Neural progenitor cell (in vitro differentiated cells): ENCODE measurements at regions not wholly inside any gene's neighbourhood (a gene's known extent, or its start where the extent isn't known, plus 50 kb on each side); places are given as distances from the start of the nearest gene placed in this dataset.

Experiments used
- DNase-seq: peaks from one replicate; pipeline ENCODE4 v3.0.0-alpha.2; 2016; ENCODE audit warnings: low spot score
- H2AFZ ChIP-seq: fragments of 200-600 bp; sonication (generic); replicated peaks from 2 replicates; pipeline ENCODE4 v1.6.1; 2016; ENCODE audit warnings: antibody characterized with exemption
- H3F3A ChIP-seq: fragments of 200-600 bp; sonication (generic); 2 replicates; pipeline ENCODE4 v1.6.1; 2016; ENCODE audit warnings: antibody characterized with exemption, low read depth
- H3K27ac ChIP-seq: fragments of 200-600 bp; sonication (generic); 2 replicates; pipeline ENCODE4 v1.5.1; 2016; ENCODE audit warnings: mild to moderate bottlenecking
- H3K27me3 ChIP-seq: fragments of 200-600 bp; sonication (generic); 2 replicates; pipeline ENCODE4 v1.6.1; 2016; ENCODE audit warnings: mild to moderate bottlenecking, moderate library complexity
- H3K36me3 ChIP-seq: fragments of 200-600 bp; sonication (generic); 2 replicates; pipeline ENCODE4 v1.5.1; 2016
- H3K4me1 ChIP-seq: fragments of 200-600 bp; sonication (generic); 2 replicates; pipeline ENCODE4 v1.6.1; 2016; ENCODE audit warnings: mixed run types
- H3K4me2 ChIP-seq: fragments of 200-600 bp; sonication (generic); 2 replicates; pipeline ENCODE4 v1.6.1; 2016
- H3K4me3 ChIP-seq: fragments of 200-600 bp; sonication (generic); 2 replicates; pipeline ENCODE4 v1.5.1; 2016
- H3K79me2 ChIP-seq: fragments of 200-600 bp; sonication (generic); 2 replicates; pipeline ENCODE4 v1.6.1; 2016; ENCODE audit warnings: low read depth
- H3K9ac ChIP-seq: fragments of 200-600 bp; sonication (generic); 2 replicates; pipeline ENCODE4 v1.6.1; 2016
- H3K9me3 ChIP-seq: fragments of 200-600 bp; sonication (generic); 2 replicates; pipeline ENCODE4 v1.5.1; 2016; ENCODE audit warnings: low read depth
- H4K20me1 ChIP-seq: fragments of 200-600 bp; sonication (generic); 2 replicates; pipeline ENCODE4 v1.6.1; 2016; ENCODE audit warnings: low read depth
- H3K27ac Mint-ChIP-seq: 3 replicates; pipeline ENCODE4 v1.8.0; 2021; ENCODE audit warnings: mixed read lengths
- H3K27me3 Mint-ChIP-seq: 2 replicates; pipeline ENCODE4 v1.8.0; 2022; ENCODE audit warnings: low read depth, mild to moderate bottlenecking, inconsistent platforms, moderate library complexity, mixed read lengths; ENCODE audit not compliant: insufficient read depth
- H3K36me3 Mint-ChIP-seq: 3 replicates; pipeline ENCODE4 v1.8.0; 2021; ENCODE audit warnings: mixed read lengths
- H3K4me1 Mint-ChIP-seq: 3 replicates; pipeline ENCODE4 v1.8.0; 2021; ENCODE audit warnings: mixed read lengths
- H3K4me3 Mint-ChIP-seq: 3 replicates; pipeline ENCODE4 v1.8.0; 2021; ENCODE audit warnings: mild to moderate bottlenecking, moderate library complexity, mixed read lengths
- H3K9me3 Mint-ChIP-seq: 3 replicates; pipeline ENCODE4 v1.8.0; 2020; ENCODE audit warnings: mixed read lengths
- CTCF ChIP-seq: fragments of 200-600 bp; sonication (generic); IDR thresholded peaks from 2 replicates; pipeline ENCODE4 v1.5.1; 2017; ENCODE audit warnings: antibody characterized with exemption, mild to moderate bottlenecking
- EZH2 ChIP-seq: fragments of 200-600 bp; sonication (generic); IDR thresholded peaks from 2 replicates; pipeline ENCODE4 v1.6.1; 2017; ENCODE audit warnings: antibody characterized with exemption, mild to moderate bottlenecking, moderate library complexity
- EZH2phosphoT487 ChIP-seq: fragments of 200-600 bp; sonication (generic); IDR thresholded peaks from 2 replicates; pipeline ENCODE4 v1.6.1; 2017; ENCODE audit warnings: antibody characterized with exemption

DNA sequence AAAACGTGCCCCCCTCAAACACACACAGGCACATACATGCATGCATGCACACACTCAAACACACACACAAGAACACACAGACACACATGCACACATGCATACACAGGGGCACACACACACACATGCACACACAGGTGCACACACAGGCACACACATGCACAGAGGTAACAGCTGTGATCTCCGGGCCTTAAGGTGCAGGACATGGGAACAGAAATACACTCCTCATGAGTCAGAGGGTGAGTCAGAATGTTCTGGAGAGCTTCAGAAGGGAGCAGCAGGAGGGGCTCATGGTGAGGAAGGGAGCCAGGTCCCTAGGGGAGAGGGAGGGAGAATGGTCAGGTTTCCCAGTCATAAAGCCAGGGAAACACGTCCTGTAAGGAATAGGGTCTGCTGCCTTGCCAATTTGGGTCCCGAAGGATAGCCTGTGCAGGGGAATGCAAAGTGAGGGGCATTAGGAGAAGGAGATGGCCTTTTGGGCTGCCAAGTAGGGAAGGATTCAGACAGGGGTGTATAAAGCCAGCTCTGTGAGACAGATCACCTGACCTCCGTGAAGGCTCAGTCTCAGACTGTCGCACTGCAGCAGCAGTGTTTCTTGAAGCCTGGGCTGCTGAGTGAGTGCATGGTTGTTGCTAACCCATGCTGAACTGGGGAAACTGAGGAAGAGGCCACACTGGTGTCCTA, 123.9 kb downstream of the MAFB start:
- Mint-ChIP-seq H3K9me3 (no peaks in the 10 kb centered on the region), H3K27ac (peak overlapping the region; percentile 33), H3K4me3 (no peak overlapping the region), H3K36me3 (no peaks in the 10 kb centered on the region), H3K4me1 (no peaks in the 10 kb centered on the region), H3K27me3 (peaks cover 3% of the 10 kb centered on the region)
- no peaks in the 10 kb centered on the region for H4K20me1 ChIP-seq
- no peak for TF ChIP-seq EZH2phosphoT487
- no peak for TF ChIP-seq CTCF
- no peak for TF ChIP-seq EZH2
- no peak overlapping the region for H2AFZ ChIP-seq
- no peaks in the 10 kb centered on the region for H3K79me2 ChIP-seq
- H3K4me2 ChIP-seq = no peak overlapping the region
- H3K27me3 ChIP-seq = no peaks in the 10 kb centered on the region
- no peak for DNase-seq
- H3F3A ChIP-seq = no peaks in the 10 kb centered on the region
- H3K4me1 ChIP-seq = no peaks in the 10 kb centered on the region
- H3K9me3 ChIP-seq = no peaks in the 10 kb centered on the region
- H3K4me3 ChIP-seq = no peak overlapping the region
- H3K27ac ChIP-seq = no peak overlapping the region
- H3K9ac ChIP-seq = no peak overlapping the region
- no peaks in the 10 kb centered on the region for H3K36me3 ChIP-seq

- Mint-ChIP-seq H3K4me1 (no peaks in the 10 kb centered on the region), H3K9me3 (no peaks in the 10 kb centered on the region), H3K4me3 (no peak overlapping the region), H3K27me3 (peaks cover 3% of the 10 kb centered on the region), H3K36me3 (no peaks in the 10 kb centered on the region), H3K27ac (no peak overlapping the region)
- no peaks in the 10 kb centered on the region for H3F3A ChIP-seq
- no peak overlapping the region for H3K4me3 ChIP-seq
- H4K20me1 ChIP-seq = no peaks in the 10 kb centered on the region
- no peak overlapping the region for H3K9ac ChIP-seq
- TF ChIP-seq CTCF (no peak), EZH2phosphoT487 (no peak), EZH2 (no peak)
- no peaks in the 10 kb centered on the region for H3K27me3 ChIP-seq
- no peak overlapping the region for H2AFZ ChIP-seq
- H3K9me3 ChIP-seq = no peaks in the 10 kb centered on the region
- no peaks in the 10 kb centered on the region for H3K36me3 ChIP-seq
- no peaks in the 10 kb centered on the region for H3K79me2 ChIP-seq
- H3K4me2 ChIP-seq = no peak overlapping the region
- no peak overlapping the region for H3K27ac ChIP-seq
- DNase-seq = no peak
- no peaks in the 10 kb centered on the region for H3K4me1 ChIP-seq
These were observed 125.6 kb downstream of the MAFB start for GRCh38 chr20:40563296-40563950.

DNA sequence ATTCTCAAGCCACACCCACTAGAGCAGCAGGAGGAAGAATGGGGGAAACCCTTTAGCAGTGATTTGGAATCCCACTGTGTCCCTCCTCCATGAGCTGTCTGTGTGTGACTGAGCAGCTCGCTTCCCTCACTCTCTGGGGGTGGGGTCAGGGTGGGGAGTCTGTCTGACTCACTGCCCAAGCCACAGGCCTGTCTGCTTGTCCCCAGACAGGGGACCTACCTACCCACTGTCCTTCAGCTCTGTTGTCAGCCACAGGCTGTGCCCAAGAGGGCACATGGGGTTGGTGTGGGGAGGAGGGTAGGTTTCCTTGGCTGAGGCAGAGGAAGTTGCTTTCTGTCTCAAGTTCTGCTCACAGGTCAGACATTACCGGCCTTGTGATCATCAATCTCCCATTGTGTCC, 127.0 kb downstream of the MAFB start:
- Mint-ChIP-seq H3K36me3 (no peaks in the 10 kb centered on the region), H3K9me3 (no peaks in the 10 kb centered on the region), H3K4me1 (no peaks in the 10 kb centered on the region), H3K27ac (no peak overlapping the region), H3K27me3 (peaks cover 3% of the 10 kb centered on the region), H3K4me3 (no peak overlapping the region)
- DNase-seq = no peak
- no peak overlapping the region for H2AFZ ChIP-seq
- H3K36me3 ChIP-seq = no peaks in the 10 kb centered on the region
- H3K79me2 ChIP-seq = no peaks in the 10 kb centered on the region
- H3K4me2 ChIP-seq = no peak overlapping the region
- H3K9me3 ChIP-seq = no peaks in the 10 kb centered on the region
- TF ChIP-seq EZH2 (no peak), EZH2phosphoT487 (no peak), CTCF (no peak)
- H3K27ac ChIP-seq = no peak overlapping the region
- no peak overlapping the region for H3K4me3 ChIP-seq
- no peaks in the 10 kb centered on the region for H4K20me1 ChIP-seq
- H3K4me1 ChIP-seq = no peaks in the 10 kb centered on the region
- H3K9ac ChIP-seq = no peak overlapping the region
- no peaks in the 10 kb centered on the region for H3K27me3 ChIP-seq
- H3F3A ChIP-seq = no peaks in the 10 kb centered on the region
